ENCODE measurements at regions not wholly inside any gene's neighbourhood (a gene's known extent, or its start where the extent isn't known, plus 50 kb on each side); places are given as distances from the start of the nearest gene placed in this dataset.

GRCh38 chr11:70628855-70629844 lies 230.8 kb downstream of the CTTN start:
- Histone ChIP-seq H3K36me3 (replicated peaks) (no peaks in the 10 kb centered on the region), H3K27ac (no peak overlapping the region), H3K27me3 (replicated peaks) (no peaks in the 10 kb centered on the region), H3K4me3 (ENCODE audit: low read depth, low read length) (no peak overlapping the region)
- in situ Hi-C loops (cut with HindIII; ENCODE audit: low pct_ligation_motif_present, low sequenced_read_pairs), result no loop called here
- DNase-seq, result no peak
- TF ChIP-seq CTCF (IDR thresholded peaks at IDR 0.05; ENCODE audit: low read depth, low read length, missing control alignments), result no peak

- Histone ChIP-seq H3K27me3 (replicated peaks) (no peaks in the 10 kb centered on the region), H3K36me3 (replicated peaks) (no peaks in the 10 kb centered on the region), H3K4me3 (ENCODE audit: low read depth, low read length) (no peak overlapping the region), H3K27ac (no peak overlapping the region)
- no peak for TF ChIP-seq CTCF (IDR thresholded peaks at IDR 0.05; ENCODE audit: low read depth, low read length, missing control alignments)
- in situ Hi-C loops (cut with HindIII; ENCODE audit: low pct_ligation_motif_present, low sequenced_read_pairs), result no loop called here
- DNase-seq, result no peak
Measured at GRCh38 chr11:70630068-70630467, 231.7 kb downstream of the CTTN start.

GRCh38 chr11:70630816-70631623 lies 232.7 kb downstream of the CTTN start:
- no peak for TF ChIP-seq CTCF (IDR thresholded peaks at IDR 0.05; ENCODE audit: low read depth, low read length, missing control alignments)
- no peak overlapping the region for H3K27ac ChIP-seq
- no peaks in the 10 kb centered on the region for H3K27me3 ChIP-seq (replicated peaks)
- in situ Hi-C loops (cut with HindIII; ENCODE audit: low pct_ligation_motif_present, low sequenced_read_pairs), result no loop called here
- H3K4me3 ChIP-seq (ENCODE audit: low read depth, low read length), result no peak overlapping the region
- no peak for DNase-seq
- H3K36me3 ChIP-seq (replicated peaks), result no peaks in the 10 kb centered on the region

- Histone ChIP-seq H3K27ac (no peak overlapping the region), H3K4me3 (ENCODE audit: low read depth, low read length) (no peak overlapping the region), H3K36me3 (replicated peaks) (no peaks in the 10 kb centered on the region), H3K27me3 (replicated peaks) (no peaks in the 10 kb centered on the region)
- TF ChIP-seq CTCF (IDR thresholded peaks at IDR 0.05; ENCODE audit: low read depth, low read length, missing control alignments), result no peak
- in situ Hi-C loops (cut with HindIII; ENCODE audit: low pct_ligation_motif_present, low sequenced_read_pairs), result no loop called here
- no peak for DNase-seq
Measured at GRCh38 chr11:70631624-70632047, 233.3 kb downstream of the CTTN start.

- DNase-seq, result no peak
- no peak for TF ChIP-seq CTCF (IDR thresholded peaks at IDR 0.05; ENCODE audit: low read depth, low read length, missing control alignments)
- Histone ChIP-seq H3K4me3 (ENCODE audit: low read depth, low read length) (no peak overlapping the region), H3K36me3 (replicated peaks) (no peaks in the 10 kb centered on the region), H3K27me3 (replicated peaks) (no peaks in the 10 kb centered on the region), H3K27ac (no peak overlapping the region)
- in situ Hi-C loops (cut with HindIII; ENCODE audit: low pct_ligation_motif_present, low sequenced_read_pairs), result no loop called here
Measured at GRCh38 chr11:70633610-70634009, 235.3 kb downstream of the CTTN start.
